ENCODE measurements at regions not wholly inside any gene's neighbourhood (a gene's known extent, or its start where the extent isn't known, plus 50 kb on each side); places are given as distances from the start of the nearest gene placed in this dataset.

DNA sequence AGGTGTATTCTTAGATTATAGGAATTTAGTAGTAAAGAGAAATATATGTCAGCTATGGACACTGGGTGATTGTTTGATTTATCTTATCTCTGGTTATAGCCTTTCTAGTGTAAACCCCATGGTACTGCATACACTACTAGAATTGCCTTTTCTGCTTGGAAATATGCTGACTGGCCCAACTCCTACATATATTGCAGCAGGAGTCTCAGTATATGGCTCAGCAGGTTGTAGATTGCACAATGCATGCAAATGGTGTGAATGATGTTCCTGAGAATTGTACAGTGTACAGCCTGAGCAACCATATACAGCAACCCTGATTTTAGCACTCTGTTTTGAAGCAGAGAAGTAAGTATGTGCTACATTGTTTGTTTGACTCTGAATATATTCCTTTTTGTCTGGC, 153.4 kb upstream of the NPY start:
- TF ChIP-seq, protein P1, sequence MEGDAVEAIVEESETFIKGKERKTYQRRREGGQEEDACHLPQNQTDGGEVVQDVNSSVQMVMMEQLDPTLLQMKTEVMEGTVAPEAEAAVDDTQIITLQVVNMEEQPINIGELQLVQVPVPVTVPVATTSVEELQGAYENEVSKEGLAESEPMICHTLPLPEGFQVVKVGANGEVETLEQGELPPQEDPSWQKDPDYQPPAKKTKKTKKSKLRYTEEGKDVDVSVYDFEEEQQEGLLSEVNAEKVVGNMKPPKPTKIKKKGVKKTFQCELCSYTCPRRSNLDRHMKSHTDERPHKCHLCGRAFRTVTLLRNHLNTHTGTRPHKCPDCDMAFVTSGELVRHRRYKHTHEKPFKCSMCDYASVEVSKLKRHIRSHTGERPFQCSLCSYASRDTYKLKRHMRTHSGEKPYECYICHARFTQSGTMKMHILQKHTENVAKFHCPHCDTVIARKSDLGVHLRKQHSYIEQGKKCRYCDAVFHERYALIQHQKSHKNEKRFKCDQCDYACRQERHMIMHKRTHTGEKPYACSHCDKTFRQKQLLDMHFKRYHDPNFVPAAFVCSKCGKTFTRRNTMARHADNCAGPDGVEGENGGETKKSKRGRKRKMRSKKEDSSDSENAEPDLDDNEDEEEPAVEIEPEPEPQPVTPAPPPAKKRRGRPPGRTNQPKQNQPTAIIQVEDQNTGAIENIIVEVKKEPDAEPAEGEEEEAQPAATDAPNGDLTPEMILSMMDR (IDR thresholded peaks at IDR 0.05) = no peak
- no peak for TF ChIP-seq POLR2A (IDR thresholded peaks at IDR 0.05)

Measured in lower leg skin (tissue), 3 donors.